ENCODE measurements at regions not wholly inside any gene's neighbourhood (a gene's known extent, or its start where the extent isn't known, plus 50 kb on each side); places are given as distances from the start of the nearest gene placed in this dataset.

DNA sequence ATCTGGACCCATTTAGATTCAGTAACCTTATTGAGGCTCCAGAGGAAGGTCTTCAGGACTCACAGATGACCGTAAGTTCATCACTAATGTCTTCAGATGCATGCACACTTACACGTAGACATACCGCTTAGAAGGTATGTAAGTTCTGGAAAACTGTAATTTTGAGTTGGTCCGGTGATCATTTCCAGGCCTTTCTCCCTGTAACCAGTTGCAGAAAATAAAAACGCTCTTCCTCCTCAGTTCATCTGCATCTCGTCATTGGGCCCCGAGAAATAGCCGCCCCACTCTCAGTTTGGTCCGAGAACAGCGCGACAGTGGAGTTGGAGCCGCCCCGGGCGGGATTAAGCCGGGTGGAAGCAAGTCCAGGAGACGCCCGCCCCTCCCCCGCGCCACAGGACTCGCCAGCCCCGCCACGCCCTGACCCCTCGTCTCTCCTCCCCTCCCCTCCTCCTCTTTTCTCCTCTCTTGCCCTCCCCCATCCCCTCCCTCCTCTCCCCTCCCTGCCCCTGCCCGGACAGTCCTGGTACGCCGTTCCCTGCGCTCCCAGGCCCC lies 83.7 kb downstream of the TNFAIP2 start:
- H3K9ac ChIP-seq (ENCODE audit: low read length in 5 of 5): peak overlapping the region in 1 of 5 donors; percentile 53
- H3K36me3 ChIP-seq (ENCODE audit: control insufficient read depth in 5 of 5, insufficient read depth in 5 of 5, low read length in 5 of 5): no peaks in the 10 kb centered on the region
- H3K4me3 ChIP-seq (ENCODE audit: low read depth in 1 of 5, low read length in 5 of 5): peak overlapping the region; percentile 50 to 68 (median 55)
- peaks cover 2 to 39% (median 16%) of the 10 kb centered on the region in 5 donors for H3K27me3 ChIP-seq (ENCODE audit: control insufficient read depth in 5 of 5, insufficient read depth in 4 of 5, low read length in 5 of 5)
- peak overlapping the region; percentile 70 for H3K27ac ChIP-seq (ENCODE audit: low read depth, low read length)
- H3K4me1 ChIP-seq (ENCODE audit: control insufficient read depth in 5 of 5, insufficient read depth in 5 of 5, low read length in 5 of 5): peaks cover 0 to 14% (median 10%) of the 10 kb centered on the region in 5 donors
- peaks cover 3 to 18% (median 13%) of the 10 kb centered on the region in 5 donors for H3K9me3 ChIP-seq (ENCODE audit: control insufficient read depth in 5 of 5, low read length in 5 of 5)

DNA sequence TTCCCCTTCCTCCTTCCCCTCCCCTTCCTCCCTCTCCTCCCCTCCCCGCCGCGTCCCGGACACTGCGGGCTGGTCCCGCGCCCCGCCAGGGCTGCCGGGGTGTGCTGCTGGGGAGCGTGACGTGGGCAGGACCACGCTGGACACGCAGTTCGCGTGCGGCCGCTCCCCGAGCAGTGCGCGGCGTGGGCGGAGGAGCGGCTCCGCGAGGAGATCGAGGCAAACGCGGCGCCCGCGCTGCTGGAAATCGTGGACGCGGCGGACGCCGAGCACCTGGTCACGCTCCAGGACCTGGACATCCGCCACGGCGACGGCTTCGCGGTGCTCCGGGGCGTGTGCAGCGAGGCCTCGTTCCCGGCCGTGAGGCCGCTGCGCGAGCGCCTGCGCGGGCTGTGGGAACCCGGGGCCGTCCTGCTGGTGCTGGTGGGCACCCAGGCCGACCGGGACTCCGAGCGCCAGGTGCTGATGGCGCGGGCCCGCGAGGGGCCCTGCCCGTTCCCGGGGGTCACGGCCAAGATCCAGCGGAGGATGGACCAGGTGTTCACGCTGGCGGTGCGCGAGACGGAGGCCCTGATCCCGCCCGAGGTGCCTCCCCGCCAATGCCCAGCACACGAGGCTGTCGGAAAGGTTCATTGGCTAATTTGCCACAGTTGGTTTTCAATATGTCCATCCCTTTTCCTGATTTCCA lies 84.3 kb downstream of the TNFAIP2 start:
- no peaks in the 10 kb centered on the region for H3K36me3 ChIP-seq (ENCODE audit: control insufficient read depth in 5 of 5, insufficient read depth in 5 of 5, low read length in 5 of 5)
- H3K9me3 ChIP-seq (ENCODE audit: control insufficient read depth in 5 of 5, low read length in 5 of 5): peaks cover 3 to 18% (median 13%) of the 10 kb centered on the region in 5 donors
- H3K9ac ChIP-seq (ENCODE audit: low read length in 5 of 5): peak overlapping the region in 2 of 5 donors; percentile 14 to 45
- H3K4me1 ChIP-seq (ENCODE audit: control insufficient read depth in 5 of 5, insufficient read depth in 5 of 5, low read length in 5 of 5): peaks cover 0 to 14% (median 10%) of the 10 kb centered on the region in 5 donors
- peaks cover 2 to 38% (median 14%) of the 10 kb centered on the region in 5 donors for H3K27me3 ChIP-seq (ENCODE audit: control insufficient read depth in 5 of 5, insufficient read depth in 4 of 5, low read length in 5 of 5)
- peak overlapping the region in 4 of 5 donors; percentile 52 to 65 (median 57) for H3K4me3 ChIP-seq (ENCODE audit: low read depth in 1 of 5, low read length in 5 of 5)
- H3K27ac ChIP-seq (ENCODE audit: low read depth, low read length): peak overlapping the region; percentile 30

DNA sequence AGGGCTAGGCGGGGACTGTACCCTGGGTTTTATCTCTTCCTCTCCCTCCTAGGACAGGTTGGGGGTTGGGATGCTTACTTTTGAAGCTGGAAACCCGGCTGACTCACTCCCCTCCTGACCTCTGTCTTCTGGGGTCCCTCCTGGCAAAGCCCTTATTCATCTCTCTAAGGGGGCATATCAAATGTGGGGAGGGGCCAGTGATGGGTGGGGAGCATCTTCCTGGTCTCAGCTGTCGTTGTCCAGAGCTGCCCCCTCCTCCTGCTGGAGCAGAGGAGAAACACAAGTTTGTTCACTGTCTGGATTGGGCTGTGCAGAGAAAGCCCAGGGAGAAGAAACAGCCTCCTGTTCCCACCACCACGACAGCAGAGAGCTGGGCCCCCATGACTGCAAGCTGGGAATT lies 85.8 kb downstream of the TNFAIP2 start:
- peak overlapping the region in 1 of 5 donors; percentile 59 for H3K4me3 ChIP-seq (ENCODE audit: low read depth in 1 of 5, low read length in 5 of 5)
- no peaks in the 10 kb centered on the region for H3K36me3 ChIP-seq (ENCODE audit: control insufficient read depth in 5 of 5, insufficient read depth in 5 of 5, low read length in 5 of 5)
- peaks cover 3 to 13% (median 12%) of the 10 kb centered on the region in 5 donors for H3K9me3 ChIP-seq (ENCODE audit: control insufficient read depth in 5 of 5, low read length in 5 of 5)
- peaks cover 2 to 33% (median 12%) of the 10 kb centered on the region in 5 donors for H3K27me3 ChIP-seq (ENCODE audit: control insufficient read depth in 5 of 5, insufficient read depth in 4 of 5, low read length in 5 of 5)
- H3K9ac ChIP-seq (ENCODE audit: low read length in 5 of 5): no peak overlapping the region
- H3K4me1 ChIP-seq (ENCODE audit: control insufficient read depth in 5 of 5, insufficient read depth in 5 of 5, low read length in 5 of 5): peaks cover 0 to 14% (median 10%) of the 10 kb centered on the region in 5 donors
- no peak overlapping the region for H3K27ac ChIP-seq (ENCODE audit: low read depth, low read length)

DNA sequence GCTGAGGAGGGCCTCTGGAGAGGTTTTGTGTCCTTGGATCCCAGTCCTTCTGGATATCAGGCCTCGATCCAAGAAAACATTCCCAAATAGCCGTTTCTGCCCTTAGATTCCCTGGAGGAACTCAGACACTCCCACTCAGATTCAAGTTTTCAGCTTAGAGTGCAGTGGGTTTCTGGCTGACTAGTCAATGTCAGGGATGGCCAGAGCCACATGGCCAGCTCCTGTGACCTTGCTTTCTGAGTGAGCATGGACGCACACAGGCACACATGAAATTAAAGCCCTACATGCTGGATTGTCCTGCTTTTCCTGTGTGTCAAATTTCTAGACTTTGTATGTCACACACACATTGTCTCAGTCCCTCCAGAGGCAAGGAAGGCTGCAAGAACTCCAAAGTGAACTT lies 86.2 kb downstream of the TNFAIP2 start:
- H3K27me3 ChIP-seq (ENCODE audit: control insufficient read depth in 5 of 5, insufficient read depth in 4 of 5, low read length in 5 of 5): peaks cover 2 to 28% (median 12%) of the 10 kb centered on the region in 5 donors
- H3K4me1 ChIP-seq (ENCODE audit: control insufficient read depth in 5 of 5, insufficient read depth in 5 of 5, low read length in 5 of 5): peaks cover 0 to 14% (median 10%) of the 10 kb centered on the region in 5 donors
- H3K27ac ChIP-seq (ENCODE audit: low read depth, low read length): no peak overlapping the region
- H3K9me3 ChIP-seq (ENCODE audit: control insufficient read depth in 5 of 5, low read length in 5 of 5): peaks cover 3 to 10% (median 8%) of the 10 kb centered on the region in 5 donors
- no peak overlapping the region for H3K9ac ChIP-seq (ENCODE audit: low read length in 5 of 5)
- H3K36me3 ChIP-seq (ENCODE audit: control insufficient read depth in 5 of 5, insufficient read depth in 5 of 5, low read length in 5 of 5): no peaks in the 10 kb centered on the region
- no peak overlapping the region for H3K4me3 ChIP-seq (ENCODE audit: low read depth in 1 of 5, low read length in 5 of 5)

DNA sequence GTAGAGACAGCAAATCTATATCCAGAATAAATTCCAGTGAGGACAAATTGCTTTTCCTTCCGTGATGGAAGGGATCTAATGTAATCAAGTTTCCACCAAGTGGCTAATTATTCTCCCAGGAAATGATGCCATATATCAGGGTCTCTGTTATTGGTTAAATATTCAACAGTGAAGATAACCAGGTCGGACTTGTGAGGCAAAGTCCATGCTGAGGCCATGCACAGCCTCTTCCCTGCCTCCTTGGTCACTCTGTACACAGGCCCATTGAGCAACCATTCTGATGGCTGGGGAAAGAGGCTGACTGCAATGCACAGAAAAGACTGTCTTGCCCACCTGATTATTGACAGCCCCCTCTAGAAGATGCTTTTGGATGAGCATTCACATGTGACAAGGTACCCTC lies 90.1 kb downstream of the TNFAIP2 start:
- peaks cover 0 to 4% (median 3%) of the 10 kb centered on the region in 5 donors for H3K4me1 ChIP-seq (ENCODE audit: control insufficient read depth in 5 of 5, insufficient read depth in 5 of 5, low read length in 5 of 5)
- no peak overlapping the region for H3K9ac ChIP-seq (ENCODE audit: low read length in 5 of 5)
- peaks cover 1 to 13% (median 3%) of the 10 kb centered on the region in 5 donors for H3K27me3 ChIP-seq (ENCODE audit: control insufficient read depth in 5 of 5, insufficient read depth in 4 of 5, low read length in 5 of 5)
- peaks cover 0 to 9% (median 6%) of the 10 kb centered on the region in 5 donors for H3K9me3 ChIP-seq (ENCODE audit: control insufficient read depth in 5 of 5, low read length in 5 of 5)
- H3K4me3 ChIP-seq (ENCODE audit: low read depth in 1 of 5, low read length in 5 of 5): no peak overlapping the region
- no peak overlapping the region for H3K27ac ChIP-seq (ENCODE audit: low read depth, low read length)
- no peaks in the 10 kb centered on the region for H3K36me3 ChIP-seq (ENCODE audit: control insufficient read depth in 5 of 5, insufficient read depth in 5 of 5, low read length in 5 of 5)

DNA sequence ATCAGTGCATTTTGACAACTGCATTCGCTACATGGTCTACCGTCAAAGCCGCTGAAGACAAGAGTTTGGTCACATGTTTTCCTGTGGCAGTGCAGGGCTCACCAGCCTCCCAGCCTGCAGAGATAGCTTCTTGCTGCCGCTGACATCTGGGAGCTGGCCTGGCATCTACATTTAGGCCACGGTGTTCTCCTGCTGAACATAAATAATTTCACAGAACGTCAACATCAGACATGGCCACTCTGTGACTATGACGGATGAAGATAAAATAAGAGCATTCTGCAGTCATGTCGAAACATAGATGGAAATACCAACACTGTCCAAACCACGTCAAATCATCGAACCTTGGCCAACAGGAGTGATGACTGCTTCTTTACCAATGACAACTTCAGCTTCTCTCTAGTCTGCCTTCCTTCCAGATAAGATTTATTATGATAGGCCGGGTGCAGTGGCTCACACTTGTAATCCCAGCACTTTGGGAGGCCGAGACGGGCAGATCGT lies 91.2 kb downstream of the TNFAIP2 start:
- no peak overlapping the region for H3K4me3 ChIP-seq (ENCODE audit: low read depth in 1 of 5, low read length in 5 of 5)
- H3K36me3 ChIP-seq (ENCODE audit: control insufficient read depth in 5 of 5, insufficient read depth in 5 of 5, low read length in 5 of 5): no peaks in the 10 kb centered on the region
- no peak overlapping the region for H3K27ac ChIP-seq (ENCODE audit: low read depth, low read length)
- H3K9me3 ChIP-seq (ENCODE audit: control insufficient read depth in 5 of 5, low read length in 5 of 5): peaks cover 0 to 9% (median 6%) of the 10 kb centered on the region in 5 donors
- H3K9ac ChIP-seq (ENCODE audit: low read length in 5 of 5): no peak overlapping the region
- H3K27me3 ChIP-seq (ENCODE audit: control insufficient read depth in 5 of 5, insufficient read depth in 4 of 5, low read length in 5 of 5): peaks cover 0 to 5% (median 3%) of the 10 kb centered on the region in 5 donors
- peaks cover 0 to 1% (median under 1%) of the 10 kb centered on the region in 5 donors for H3K4me1 ChIP-seq (ENCODE audit: control insufficient read depth in 5 of 5, insufficient read depth in 5 of 5, low read length in 5 of 5)

DNA sequence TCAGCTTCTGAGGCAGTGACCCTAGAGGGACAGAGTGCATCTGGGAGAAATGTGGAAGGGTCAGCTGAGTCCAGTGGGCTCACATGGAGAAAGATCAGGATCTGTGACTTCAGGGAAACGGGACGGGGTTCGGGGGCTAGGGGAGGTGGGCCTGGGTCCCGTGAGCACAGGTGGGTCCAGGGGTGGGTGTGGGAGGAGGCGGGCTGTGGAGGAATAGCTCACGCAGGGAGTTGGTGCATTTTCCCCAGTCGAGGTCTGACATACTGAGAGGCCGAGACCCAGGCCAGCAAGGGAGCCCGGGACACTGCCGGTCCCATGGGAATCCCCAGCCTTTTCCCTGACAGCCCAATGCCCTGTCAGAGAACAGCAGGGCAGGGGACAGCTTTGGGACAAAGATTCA lies 93.1 kb downstream of the TNFAIP2 start:
- Histone ChIP-seq H3K4me3 (ENCODE audit: low read depth in 1 of 5, low read length in 5 of 5) (no peak overlapping the region), H3K27ac (ENCODE audit: low read depth, low read length) (no peak overlapping the region), H3K36me3 (ENCODE audit: control insufficient read depth in 5 of 5, insufficient read depth in 5 of 5, low read length in 5 of 5) (no peaks in the 10 kb centered on the region), H3K9me3 (ENCODE audit: control insufficient read depth in 5 of 5, low read length in 5 of 5) (peaks cover 0 to 9% (median 6%) of the 10 kb centered on the region in 5 donors), H3K4me1 (ENCODE audit: control insufficient read depth in 5 of 5, insufficient read depth in 5 of 5, low read length in 5 of 5) (peaks cover 0 to 7% (median 4%) of the 10 kb centered on the region in 5 donors), H3K27me3 (ENCODE audit: control insufficient read depth in 5 of 5, insufficient read depth in 4 of 5, low read length in 5 of 5) (peaks cover 5 to 18% (median 9%) of the 10 kb centered on the region in 5 donors), H3K9ac (ENCODE audit: low read length in 5 of 5) (no peak overlapping the region)

DNA sequence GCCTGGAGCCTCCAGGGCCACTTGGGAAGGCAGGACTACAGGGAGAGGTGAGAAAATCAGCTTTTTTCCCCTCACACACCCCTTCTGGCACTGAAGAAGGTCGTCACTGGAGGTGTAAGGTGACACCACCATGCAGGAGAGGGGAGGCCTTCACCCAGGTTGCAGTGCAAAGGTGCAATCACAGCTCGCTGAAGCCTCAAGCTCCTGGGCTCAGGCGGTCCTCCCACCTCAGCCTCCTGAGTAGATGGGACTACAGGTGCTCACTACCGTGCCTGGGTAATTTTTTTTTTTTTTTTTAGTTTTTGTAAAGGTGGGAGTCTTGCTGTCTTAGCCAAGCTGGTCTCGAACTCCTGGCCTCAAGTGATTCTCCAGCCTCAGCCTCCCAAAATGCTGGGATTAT lies 93.6 kb downstream of the TNFAIP2 start:
- no peaks in the 10 kb centered on the region for H3K36me3 ChIP-seq (ENCODE audit: control insufficient read depth in 5 of 5, insufficient read depth in 5 of 5, low read length in 5 of 5)
- H3K4me1 ChIP-seq (ENCODE audit: control insufficient read depth in 5 of 5, insufficient read depth in 5 of 5, low read length in 5 of 5): peaks cover 0 to 7% (median 4%) of the 10 kb centered on the region in 5 donors
- H3K9me3 ChIP-seq (ENCODE audit: control insufficient read depth in 5 of 5, low read length in 5 of 5): peaks cover 0 to 9% (median 6%) of the 10 kb centered on the region in 5 donors
- H3K27ac ChIP-seq (ENCODE audit: low read depth, low read length): no peak overlapping the region
- H3K9ac ChIP-seq (ENCODE audit: low read length in 5 of 5): no peak overlapping the region
- H3K27me3 ChIP-seq (ENCODE audit: control insufficient read depth in 5 of 5, insufficient read depth in 4 of 5, low read length in 5 of 5): peaks cover 10 to 22% (median 12%) of the 10 kb centered on the region in 5 donors
- no peak overlapping the region for H3K4me3 ChIP-seq (ENCODE audit: low read depth in 1 of 5, low read length in 5 of 5)

DNA sequence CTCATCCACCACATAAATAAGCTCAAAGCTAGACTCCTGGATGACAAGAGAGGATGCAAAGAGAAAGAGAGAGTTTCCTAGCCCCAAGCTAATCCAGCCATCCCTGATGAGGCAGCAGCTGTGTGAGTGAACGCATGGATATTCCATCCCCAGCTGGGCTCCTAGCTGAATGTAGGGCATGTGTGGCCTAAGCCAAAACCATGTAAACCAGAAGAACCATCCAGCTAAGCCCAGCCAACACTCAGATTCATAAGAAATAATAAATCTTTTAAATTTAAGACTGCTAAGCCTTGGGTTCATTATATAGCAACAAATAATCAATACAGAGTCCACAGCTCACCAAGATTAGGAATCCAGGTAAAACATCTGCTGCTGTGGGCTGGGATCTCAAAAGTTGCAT lies 94.3 kb downstream of the TNFAIP2 start:
- H3K27ac ChIP-seq (ENCODE audit: low read depth, low read length): no peak overlapping the region
- H3K27me3 ChIP-seq (ENCODE audit: control insufficient read depth in 5 of 5, insufficient read depth in 4 of 5, low read length in 5 of 5): peaks cover 14 to 23% (median 16%) of the 10 kb centered on the region in 5 donors
- H3K36me3 ChIP-seq (ENCODE audit: control insufficient read depth in 5 of 5, insufficient read depth in 5 of 5, low read length in 5 of 5): no peaks in the 10 kb centered on the region
- no peak overlapping the region for H3K9ac ChIP-seq (ENCODE audit: low read length in 5 of 5)
- H3K4me3 ChIP-seq (ENCODE audit: low read depth in 1 of 5, low read length in 5 of 5): no peak overlapping the region
- H3K4me1 ChIP-seq (ENCODE audit: control insufficient read depth in 5 of 5, insufficient read depth in 5 of 5, low read length in 5 of 5): peaks cover 0 to 7% (median 4%) of the 10 kb centered on the region in 5 donors
- peaks cover 0 to 9% (median 6%) of the 10 kb centered on the region in 5 donors for H3K9me3 ChIP-seq (ENCODE audit: control insufficient read depth in 5 of 5, low read length in 5 of 5)

Measured in subcutaneous abdominal adipose tissue (tissue), 5 donors.